GM18907 (cell line): ENCODE measurements at regions not wholly inside any gene's neighbourhood (a gene's known extent, or its start where the extent isn't known, plus 50 kb on each side); places are given as distances from the start of the nearest gene placed in this dataset.

Source experiments
- ATAC-seq: cut with Tn5 transposase; IDR thresholded peaks from one replicate; pipeline ENCODE4 v1.9.1; 2021; ENCODE audit warnings: mild to moderate bottlenecking, moderate library complexity; ENCODE audit not compliant: unreplicated experiment

GRCh38 chr1:232556351-232556750, 73.6 kb downstream of the SIPA1L2 start:
- ATAC-seq = no peak

GRCh38 chr1:232555494-232556210, 74.3 kb downstream of the SIPA1L2 start:
- no peak for ATAC-seq

- ATAC-seq = no peak
Observed at GRCh38 chr1:232554409-232554808, 75.5 kb downstream of the SIPA1L2 start.

- no peak for ATAC-seq
Observed at GRCh38 chr1:232553809-232554208, 76.1 kb downstream of the SIPA1L2 start.

GRCh38 chr1:232553050-232553754, 76.7 kb downstream of the SIPA1L2 start:
- ATAC-seq = no peak

GRCh38 chr1:232551386-232551785, 78.5 kb downstream of the SIPA1L2 start:
- no peak for ATAC-seq

GRCh38 chr1:232550007-232550406, 79.9 kb downstream of the SIPA1L2 start:
- no peak for ATAC-seq

- no peak for ATAC-seq
Observed at GRCh38 chr1:232548691-232549090, 81.2 kb downstream of the SIPA1L2 start.

- no peak for ATAC-seq
Observed at GRCh38 chr1:232547938-232548484, 81.9 kb downstream of the SIPA1L2 start.

GRCh38 chr1:232542633-232543593, 87.0 kb downstream of the SIPA1L2 start:
- ATAC-seq = no peak

- no peak for ATAC-seq
Observed at GRCh38 chr1:232538943-232539302, 91.0 kb downstream of the SIPA1L2 start.

- no peak for ATAC-seq
Observed at GRCh38 chr1:232538224-232538942, 91.5 kb downstream of the SIPA1L2 start.

GRCh38 chr1:232534552-232535517, 95.1 kb downstream of the SIPA1L2 start:
- no peak for ATAC-seq

GRCh38 chr1:232533328-232533727, 96.6 kb downstream of the SIPA1L2 start:
- ATAC-seq = no peak

- ATAC-seq = no peak
Observed at GRCh38 chr1:232532901-232533300, 97.0 kb downstream of the SIPA1L2 start.

GRCh38 chr1:232531291-232531690, 98.6 kb downstream of the SIPA1L2 start:
- no peak for ATAC-seq

GRCh38 chr1:232529747-232530146, 100.2 kb downstream of the SIPA1L2 start:
- ATAC-seq = no peak

GRCh38 chr1:232528472-232529089, 101.4 kb downstream of the SIPA1L2 start:
- no peak for ATAC-seq

- no peak for ATAC-seq
Observed at GRCh38 chr1:232524056-232524455, 105.9 kb downstream of the SIPA1L2 start.
